ENCODE measurements at regions not wholly inside any gene's neighbourhood (a gene's known extent, or its start where the extent isn't known, plus 50 kb on each side); places are given as distances from the start of the nearest gene placed in this dataset.

- no peak for TF ChIP-seq POLR2A (IDR thresholded peaks at IDR 0.05)
- no peak for TF ChIP-seq EP300 (IDR thresholded peaks at IDR 0.05)
- no peak for TF ChIP-seq POLR2AphosphoS5 (IDR thresholded peaks at IDR 0.05)
- no peak for TF ChIP-seq CTCF (IDR thresholded peaks at IDR 0.05)
- H3K4me3 ChIP-seq, result no peak overlapping the region
- no peaks in the 10 kb centered on the region for H3K4me1 ChIP-seq
- no peak overlapping the region for H3K27ac ChIP-seq
- 71% methylated on average over 3 of the region's 3 CpGs for WGBS
- H3K9me3 ChIP-seq, result no peaks in the 10 kb centered on the region
- H3K36me3 ChIP-seq, result no peaks in the 10 kb centered on the region
- DNase-seq (ENCODE audit: low spot score in 2 of 2), result no peak
- no peaks in the 10 kb centered on the region for H3K27me3 ChIP-seq
These were observed 224.8 kb downstream of the CTH start for GRCh38 chr1:70635868-70636267.

- TF ChIP-seq EP300 (IDR thresholded peaks at IDR 0.05), result no peak
- no peak for TF ChIP-seq POLR2AphosphoS5 (IDR thresholded peaks at IDR 0.05)
- TF ChIP-seq POLR2A (IDR thresholded peaks at IDR 0.05), result no peak
- no peak for TF ChIP-seq CTCF (IDR thresholded peaks at IDR 0.05)
- Histone ChIP-seq H3K4me3 (no peak overlapping the region), H3K9me3 (no peaks in the 10 kb centered on the region), H3K4me1 (no peaks in the 10 kb centered on the region), H3K36me3 (no peaks in the 10 kb centered on the region), H3K27me3 (no peaks in the 10 kb centered on the region), H3K27ac (no peak overlapping the region)
- DNase-seq (ENCODE audit: low spot score in 2 of 2), result no peak
- WGBS, result 91% methylated on average over 1 of the region's 1 CpG
These were observed 230.8 kb downstream of the CTH start for GRCh38 chr1:70641868-70642267.

- no peaks in the 10 kb centered on the region for H3K27me3 ChIP-seq
- WGBS, result 57% methylated on average over 2 of the region's 2 CpGs
- no peak overlapping the region for H3K4me3 ChIP-seq
These were observed 245.3 kb downstream of the CTH start for GRCh38 chr1:70656361-70656760.

GRCh38 chr1:70659891-70660290 is 248.8 kb downstream of the CTH start:
- Histone ChIP-seq H3K9me3 (no peaks in the 10 kb centered on the region), H3K27me3 (no peaks in the 10 kb centered on the region), H3K36me3 (no peaks in the 10 kb centered on the region), H3K27ac (no peak overlapping the region), H3K4me3 (no peak overlapping the region), H3K4me1 (no peaks in the 10 kb centered on the region)
- WGBS, result 85% methylated on average over 2 of the region's 2 CpGs
- no peak for TF ChIP-seq POLR2A (IDR thresholded peaks at IDR 0.05)
- no peak for TF ChIP-seq CTCF (IDR thresholded peaks at IDR 0.05)
- TF ChIP-seq EP300 (IDR thresholded peaks at IDR 0.05), result no peak
- TF ChIP-seq POLR2AphosphoS5 (IDR thresholded peaks at IDR 0.05), result no peak
- DNase-seq (ENCODE audit: low spot score in 2 of 2), result no peak

More at GRCh38 chr1:70656361-70656760, 245.3 kb downstream of the CTH start:
- DNase-seq (ENCODE audit: low spot score in 2 of 2), result no peak
- H3K9me3 ChIP-seq, result no peaks in the 10 kb centered on the region
- no peak overlapping the region for H3K27ac ChIP-seq
- H3K36me3 ChIP-seq, result no peaks in the 10 kb centered on the region
- no peak for TF ChIP-seq EP300 (IDR thresholded peaks at IDR 0.05)
- TF ChIP-seq POLR2A (IDR thresholded peaks at IDR 0.05), result no peak
- no peak for TF ChIP-seq CTCF (IDR thresholded peaks at IDR 0.05)
- TF ChIP-seq POLR2AphosphoS5 (IDR thresholded peaks at IDR 0.05), result no peak
- H3K4me1 ChIP-seq, result no peaks in the 10 kb centered on the region

GRCh38 chr1:70666381-70667140 is 255.5 kb downstream of the CTH start:
- Histone ChIP-seq H3K4me1 (no peaks in the 10 kb centered on the region), H3K9me3 (no peaks in the 10 kb centered on the region), H3K36me3 (no peaks in the 10 kb centered on the region), H3K27me3 (no peaks in the 10 kb centered on the region), H3K4me3 (no peak overlapping the region), H3K27ac (no peak overlapping the region)
- no peak for DNase-seq (ENCODE audit: low spot score in 2 of 2)
- TF ChIP-seq CTCF (IDR thresholded peaks at IDR 0.05) (no peak), POLR2AphosphoS5 (IDR thresholded peaks at IDR 0.05) (no peak), EP300 (IDR thresholded peaks at IDR 0.05) (no peak), POLR2A (IDR thresholded peaks at IDR 0.05) (no peak)
- WGBS, result 84% methylated on average over 8 of the region's 8 CpGs

All from suprapubic skin (tissue), 4 donors.